Endometrium (tissue), 2 donors: ENCODE measurements at regions not wholly inside any gene's neighbourhood (a gene's known extent, or its start where the extent isn't known, plus 50 kb on each side); places are given as distances from the start of the nearest gene placed in this dataset.
"Not testable (repeated sequence)": the region's sequence is repeated elsewhere in the genome, so short reads cannot be mapped to it uniquely, and the experiment has no call there.

Experiments
- FAIRE-seq: peaks from 2 replicates; lab custom pipeline; 2012; peaks lifted over from hg19 to GRCh38; lab: Jason Lieb, UNC
- donor health status: control.
- donor health status: control.

GRCh38 chr4:188377816-188378215, 238.6 kb downstream of the TRIML1 start:
- no peak for FAIRE-seq

GRCh38 chr4:188383180-188383579, 243.9 kb downstream of the TRIML1 start:
- FAIRE-seq = no peak

GRCh38 chr4:188387179-188387791, 248.0 kb downstream of the TRIML1 start:
- no peak for FAIRE-seq

- not testable (repeated sequence) for FAIRE-seq
Observed at GRCh38 chr4:188391349-188391748, 252.1 kb downstream of the TRIML1 start.

GRCh38 chr4:188396037-188396436, 256.8 kb downstream of the TRIML1 start:
- no peak for FAIRE-seq

GRCh38 chr4:188399834-188400233, 260.6 kb downstream of the TRIML1 start:
- FAIRE-seq = no peak

GRCh38 chr4:188400451-188400850, 261.2 kb downstream of the TRIML1 start:
- no peak for FAIRE-seq

- FAIRE-seq = no peak
Observed at GRCh38 chr4:188403272-188403671, 264.0 kb downstream of the TRIML1 start.

- FAIRE-seq = not testable (repeated sequence)
Observed at GRCh38 chr4:188405071-188405835, 266.0 kb downstream of the TRIML1 start.

- FAIRE-seq = no peak
Observed at GRCh38 chr4:188408244-188409030, 269.2 kb downstream of the TRIML1 start.

- FAIRE-seq = no peak
Observed at GRCh38 chr4:188409851-188410250, 270.6 kb downstream of the TRIML1 start.

GRCh38 chr4:188411805-188412204, 272.6 kb downstream of the TRIML1 start:
- FAIRE-seq = no peak

- FAIRE-seq = no peak
Observed at GRCh38 chr4:188412499-188412898, 273.3 kb downstream of the TRIML1 start.

- no peak for FAIRE-seq
Observed at GRCh38 chr4:188414441-188414840, 275.2 kb downstream of the TRIML1 start.

GRCh38 chr4:188417181-188417580, 277.9 kb downstream of the TRIML1 start:
- FAIRE-seq = no peak

GRCh38 chr4:188423039-188423438, 283.8 kb downstream of the TRIML1 start:
- FAIRE-seq = no peak

GRCh38 chr4:188428935-188429334, 289.7 kb downstream of the TRIML1 start:
- FAIRE-seq = no peak

GRCh38 chr4:188429965-188430364, 290.7 kb downstream of the TRIML1 start:
- no peak for FAIRE-seq

- no peak for FAIRE-seq
Observed at GRCh38 chr4:188430384-188430783, 291.1 kb downstream of the TRIML1 start.

- FAIRE-seq = no peak
Observed at GRCh38 chr4:188432328-188432727, 293.1 kb downstream of the TRIML1 start.

GRCh38 chr4:188433741-188434315, 294.6 kb downstream of the TRIML1 start:
- FAIRE-seq = no peak

- FAIRE-seq = no peak
Observed at GRCh38 chr4:188434643-188435042, 295.4 kb downstream of the TRIML1 start.

GRCh38 chr4:188435381-188435780, 296.1 kb downstream of the TRIML1 start:
- no peak for FAIRE-seq
